ENCODE measurements at regions not wholly inside any gene's neighbourhood (a gene's known extent, or its start where the extent isn't known, plus 50 kb on each side); places are given as distances from the start of the nearest gene placed in this dataset.

- no peak for DNase-seq
These were observed 51.0 kb upstream of the RASGEF1B start for GRCh38 chr4:81522711-81523110.

- no peak for DNase-seq
These were observed 50.0 kb upstream of the RASGEF1B start for GRCh38 chr4:81521708-81522107.

Data from inflammatory macrophage treated with lipopolysaccharide for 4 hours (primary cell).